HCT116 (cell line): ENCODE measurements at regions not wholly inside any gene's neighbourhood (a gene's known extent, or its start where the extent isn't known, plus 50 kb on each side); places are given as distances from the start of the nearest gene placed in this dataset.

Experiments used
- ATAC-seq: fragments of 200-7000 bp; cut with Tn5 transposase; 2 replicates; pipeline ENCODE4 v1.9.1; 2020; ENCODE audit warnings: mild to moderate bottlenecking, moderate library complexity
- BruUV-seq: library from RNA; stranded (reverse); fragments of 400-500 nt; replicated peaks from 2 replicates; lab custom pipeline; 2021; lab: Mats Ljungman, UMichigan
- CTCF ChIA-PET: fragments of 300-600 bp; sonication (Branson Sonifier 250); formaldehyde crosslinking; loops from one replicate; lab custom pipeline; 2021; ENCODE audit warnings: antibody characterized with exemption; lab: Charles Lee
- POLR2A ChIA-PET: fragments of 300-600, 350-600 bp; sonication (Branson Sonifier 250); formaldehyde crosslinking; loops from one replicate; lab custom pipeline; 2021; ENCODE audit warnings: antibody characterized with exemption; lab: Charles Lee
- RAD21 ChIA-PET, 2 experiments: fragments of 300-600 bp; sonication (Branson Sonifier 250); formaldehyde crosslinking; loops; one replicate each; lab custom pipeline; 2023; ENCODE audit warnings: low total read pairs in 2 of 2; ENCODE audit not compliant: uncharacterized antibody in 2 of 2, unreplicated experiment in 2 of 2, low non-redundant PET in 1 of 2; lab: Charles Lee
- DNase-seq: peaks from one replicate; pipeline ENCODE4 v3.0.0-alpha.2; 2010; ENCODE audit warnings: low read depth, low spot score
- H2AFZ ChIP-seq: fragments of 200-600 bp; shearing (Covaris generic), sonication (generic); 2 replicates; pipeline ENCODE4 v1.6.1; 2017; ENCODE audit warnings: low read depth, mixed run types, mixed read lengths, antibody characterized with exemption, low read length; ENCODE audit not compliant: poor library complexity, severe bottlenecking
- H3K27ac ChIP-seq: 2 replicates; pipeline ENCODE4 v1.5.1; 2012; ENCODE audit warnings: low read depth, low read length
- H3K27me3 ChIP-seq: fragments of 200-600 bp; sonication (generic); 2 replicates; pipeline ENCODE4 v1.6.1; 2016; ENCODE audit warnings: mixed run types, low read length, mixed read lengths; ENCODE audit not compliant: insufficient read depth
- H3K36me3 ChIP-seq, 2 experiments: fragments of 200-500 bp in 1 of 2; fragments of 200-600 bp in 1 of 2; sonication (Bioruptor generic) in 1 of 2; sonication (generic) in 1 of 2; 2 replicates each; pipeline versions ENCODE4 v1.5.1 to v1.6.1; 2014 to 2016; ENCODE audit warnings: low read length in 2 of 2, inconsistent platforms in 1 of 2, mixed read lengths in 1 of 2, mixed run types in 1 of 2; ENCODE audit not compliant: insufficient read depth in 2 of 2, control insufficient read depth in 1 of 2
- H3K4me1 ChIP-seq, 2 experiments: fragments of 200-600 bp in 1 of 2; sonication (generic) in 1 of 2; 2 replicates each; pipeline versions ENCODE4 v1.5.1 to v1.6.1; 2012 to 2017; ENCODE audit warnings: low read length in 2 of 2, inconsistent platforms in 1 of 2, mild to moderate bottlenecking in 1 of 2, mixed read lengths in 1 of 2, mixed run types in 1 of 2, moderate library complexity in 1 of 2; ENCODE audit not compliant: insufficient read depth in 2 of 2, control insufficient read depth in 1 of 2
- H3K4me2 ChIP-seq: fragments of 200-600 bp; sonication (generic); 2 replicates; pipeline ENCODE4 v1.6.1; 2017; ENCODE audit warnings: mixed run types, low read length, mixed read lengths
- H3K4me3 ChIP-seq, 2 experiments: fragments of 200-600 bp in 1 of 2; sonication (generic) in 1 of 2; replicated peaks in 1 of 2; 2 replicates each; pipeline ENCODE4 v1.5.1; 2011 to 2016; ENCODE audit warnings: low read length in 2 of 2, control low read depth in 1 of 2, low read depth in 1 of 2, mild to moderate bottlenecking in 1 of 2, mixed read lengths in 1 of 2, mixed run types in 1 of 2
- H3K79me2 ChIP-seq: fragments of 200-600 bp; sonication (generic); 2 replicates; pipeline ENCODE4 v1.6.1; 2017; ENCODE audit warnings: mild to moderate bottlenecking, mixed run types, low read length, moderate library complexity, mixed read lengths; ENCODE audit not compliant: insufficient read depth
- H3K9ac ChIP-seq: fragments of 200-600 bp; sonication (generic); 2 replicates; pipeline ENCODE4 v1.6.1; 2016; ENCODE audit warnings: low read length, mixed read lengths
- H3K9me2 ChIP-seq: fragments of 200-600 bp; sonication (generic), shearing (Covaris generic); 2 replicates; pipeline ENCODE4 v1.6.1; 2017; ENCODE audit warnings: mixed run types, mild to moderate bottlenecking, moderate library complexity; ENCODE audit not compliant: insufficient read depth
- H3K9me3 ChIP-seq, 2 experiments: fragments of 200-500 bp in 1 of 2; fragments of 200-600 bp in 1 of 2; sonication (Bioruptor generic) in 1 of 2; sonication (generic) in 1 of 2; 2 replicates each; pipeline ENCODE4 v1.6.1; 2014 to 2017; ENCODE audit warnings: low read length in 2 of 2, mixed read lengths in 2 of 2, inconsistent platforms in 1 of 2, low read depth in 1 of 2, mild to moderate bottlenecking in 1 of 2, mixed run types in 1 of 2, moderate library complexity in 1 of 2; ENCODE audit not compliant: control insufficient read depth in 1 of 2, insufficient read depth in 1 of 2
- H4K20me1 ChIP-seq: fragments of 200-600 bp; sonication (generic), shearing (Covaris generic); 2 replicates; pipeline ENCODE4 v1.6.1; 2017; ENCODE audit warnings: mixed run types, mild to moderate bottlenecking, moderate library complexity; ENCODE audit not compliant: insufficient read depth
- ATF3 ChIP-seq: IDR thresholded peaks from 2 replicates; pipeline ENCODE4 v1.6.1; 2012
- CBX3 ChIP-seq: IDR thresholded peaks from 2 replicates; pipeline ENCODE4 v1.6.1; 2012; ENCODE audit warnings: low read depth
- CEBPB ChIP-seq: IDR thresholded peaks from 2 replicates; pipeline ENCODE4 v1.6.1; 2012; ENCODE audit warnings: low read depth
- CTCF ChIP-seq, 3 experiments: fragments of 200-600 bp in 1 of 3; sonication (generic) in 1 of 3; IDR thresholded peaks in 2 of 3; conservative IDR thresholded peaks in 1 of 3; 2 replicates each; pipeline ENCODE4 v1.5.1; 2012 to 2017; ENCODE audit warnings: low read depth in 2 of 3, low read length in 2 of 3, antibody characterized with exemption in 1 of 3, borderline replicate concordance in 1 of 3, control low read depth in 1 of 3, mild to moderate bottlenecking in 1 of 3, mixed read lengths in 1 of 3, mixed run types in 1 of 3, moderate library complexity in 1 of 3; ENCODE audit not compliant: insufficient read depth in 1 of 3
- ELF1 ChIP-seq: IDR thresholded peaks from 2 replicates; pipeline ENCODE4 v1.6.1; 2012; ENCODE audit warnings: low read depth, borderline replicate concordance
- EZH2 ChIP-seq: fragments of 200-600 bp; sonication (generic); IDR thresholded peaks from 2 replicates; pipeline ENCODE4 v1.6.1; 2017; ENCODE audit warnings: antibody characterized with exemption, mixed run types
- FOSL1 ChIP-seq: IDR thresholded peaks from 2 replicates; pipeline ENCODE4 v1.6.1; 2012; ENCODE audit warnings: low read depth
- JUND ChIP-seq: IDR thresholded peaks from 2 replicates; pipeline ENCODE4 v1.6.1; 2012
- RAD21 ChIP-seq: IDR thresholded peaks from 2 replicates; pipeline ENCODE4 v1.6.1; 2012; ENCODE audit warnings: low read depth, mild to moderate bottlenecking
- SIN3A ChIP-seq: IDR thresholded peaks from 2 replicates; pipeline ENCODE4 v1.6.1; 2012; ENCODE audit warnings: low read depth
- SP1 ChIP-seq: IDR thresholded peaks from 2 replicates; pipeline ENCODE4 v1.6.1; 2012; ENCODE audit warnings: low read depth
- SRF ChIP-seq: IDR thresholded peaks from 2 replicates; pipeline ENCODE4 v1.6.1; 2012; ENCODE audit warnings: low read depth
- TCF7L2 ChIP-seq: IDR thresholded peaks from 2 replicates; pipeline ENCODE4 v1.7.0; 2011; ENCODE audit warnings: borderline replicate concordance, inconsistent platforms; ENCODE audit not compliant: insufficient read depth, insufficient read length; ENCODE audit errors: extremely low read depth
- ZBTB33 ChIP-seq: IDR thresholded peaks from 2 replicates; pipeline ENCODE4 v1.6.1; 2011; ENCODE audit warnings: mild to moderate bottlenecking, low read length, moderate library complexity; ENCODE audit not compliant: insufficient replicate concordance; ENCODE audit errors: extremely low read depth
- ZNF274 ChIP-seq: fragments of 200-500 bp; sonication (Bioruptor generic); IDR thresholded peaks from 2 replicates; pipeline ENCODE4 v1.6.1; 2014; ENCODE audit warnings: mild to moderate bottlenecking, low read depth, low read length, inconsistent platforms
- intact Hi-C: fragments of 100-400 bp; cut with micrococcal nuclease; formaldehyde crosslinking; loops from 2 replicates; pipeline ENCODE4 v1.10.0; 2022

GRCh38 chr4:111979921-111980320, 165.3 kb upstream of the FAM241A start:
- ChIA-PET RAD21 (no interaction called here), CTCF (no interaction called here), POLR2A (no interaction called here)
- DNase-seq (no peak), ATAC-seq (no peak)
- Histone ChIP-seq H3K9me2 (no peaks in the 10 kb centered on the region), H3K27me3 (no peaks in the 10 kb centered on the region), H3K4me1 (no peaks in the 10 kb centered on the region; a peak in 1 of 4 replicates), H3K36me3 (no peaks in the 10 kb centered on the region), H3K4me2 (no peak overlapping the region), H3K79me2 (no peaks in the 10 kb centered on the region), H3K4me3 (no peak overlapping the region), H3K27ac (no peak overlapping the region), H2AFZ (no peak overlapping the region), H4K20me1 (no peaks in the 10 kb centered on the region), H3K9ac (no peak overlapping the region), H3K9me3 (no peaks in the 10 kb centered on the region)
- intact Hi-C loops, result no loop called here
- BruUV-seq, result no TSS peak
- no peak for TF ChIP-seq CEBPB
- TF ChIP-seq EZH2, result no peak
- no peak for TF ChIP-seq RAD21
- TF ChIP-seq ZBTB33, result no peak
- TF ChIP-seq SRF, result no peak
- no peak for TF ChIP-seq CTCF (IDR thresholded peaks at IDR 0.05 in 2 of 3, conservative IDR thresholded peaks at IDR 0.05 in 1 of 3; ENCODE audit: borderline replicate concordance in 1 of 3, insufficient read depth in 1 of 3, low read depth in 2 of 3, low read length in 2 of 3)
- TF ChIP-seq SP1, result no peak
- no peak for TF ChIP-seq JUND
- TF ChIP-seq TCF7L2, result no peak
- TF ChIP-seq CBX3, result no peak
- no peak for TF ChIP-seq ATF3
- no peak for TF ChIP-seq FOSL1
- TF ChIP-seq SIN3A, result no peak
- TF ChIP-seq ELF1, result no peak
- no peak for TF ChIP-seq ZNF274
